A549 (cell line): ENCODE measurements at regions not wholly inside any gene's neighbourhood (a gene's known extent, or its start where the extent isn't known, plus 50 kb on each side); places are given as distances from the start of the nearest gene placed in this dataset.

Experiments used
- ATAC-seq, 2 experiments: fragments of 200-7000 bp in 1 of 2; fragments of >200 bp in 1 of 2; cut with Nextera tagmentation in 1 of 2; cut with Tn5 transposase in 1 of 2; 3 replicates each; pipeline versions ENCODE4 v1.8.0 to v1.9.1; 2018 to 2020; ENCODE audit warnings: mild to moderate bottlenecking in 1 of 2, moderate library complexity in 1 of 2
- CTCF ChIA-PET: fragments of 300-600 bp; sonication (Branson Sonifier 250); formaldehyde crosslinking; extraction: SDS; loops from one replicate; lab custom pipeline; 2021; ENCODE audit warnings: antibody characterized with exemption, inconsistent platforms; lab: Yijun Ruan, JAX
- POLR2A ChIA-PET: fragments of 350-600 bp; formaldehyde crosslinking; extraction: SDS; loops from one replicate; lab custom pipeline; 2021; ENCODE audit warnings: antibody characterized with exemption, inconsistent platforms; lab: Yijun Ruan, JAX
- DNase-seq, 2 experiments: peaks; one replicate each; pipeline versions ENCODE4 v3.0.0 to v3.0.0-alpha.2; 2011 to 2016; ENCODE audit warnings: low read depth in 1 of 2, low spot score in 1 of 2
- FAIRE-seq: peaks from 2 replicates; lab custom pipeline; 2011; peaks lifted over from hg19 to GRCh38; lab: Jason Lieb, UNC
- H3K27ac ChIP-seq, 2 experiments: fragments of >200 bp; sonication (Bioruptor Twin); formaldehyde crosslinking; 3 replicates each; pipeline ENCODE4 v1.5.1; 2016 to 2017
- H3K4me1 ChIP-seq: fragments of >200 bp; sonication (Bioruptor Twin); formaldehyde crosslinking; 3 replicates; pipeline ENCODE4 v1.6.1; 2016
- H3K4me2 ChIP-seq: fragments of >200 bp; sonication (Bioruptor Twin); formaldehyde crosslinking; 3 replicates; pipeline ENCODE4 v1.6.1; 2016
- H3K4me3 ChIP-seq: fragments of >200 bp; sonication (Bioruptor Twin); formaldehyde crosslinking; 3 replicates; pipeline ENCODE4 v1.5.1; 2016
- H3K9me3 ChIP-seq: fragments of >200 bp; sonication (Bioruptor Twin); formaldehyde crosslinking; 3 replicates; pipeline ENCODE4 v1.6.1; 2016
- CTCF ChIP-seq: fragments of >200 bp; sonication (Bioruptor Twin); formaldehyde crosslinking; IDR thresholded peaks from 3 replicates; pipeline ENCODE4 v1.5.1; 2016
- EHMT2 ChIP-seq: fragments of 200-600 bp; sonication (generic); IDR thresholded peaks from 2 replicates; pipeline ENCODE4 v1.6.1; 2016; ENCODE audit warnings: antibody characterized with exemption, low read depth, mild to moderate bottlenecking, moderate library complexity
- EP300 ChIP-seq, 2 experiments: fragments of >200 bp; sonication (Bioruptor Twin); formaldehyde crosslinking; IDR thresholded peaks; 2 replicates in 1 of 2; 3 replicates in 1 of 2; pipeline ENCODE4 v1.6.1; 2016 to 2017
- ESRRA ChIP-seq: fragments of 150-350 bp; IDR thresholded peaks from 2 replicates; pipeline ENCODE4 v1.6.1; 2014; ENCODE audit warnings: mild to moderate bottlenecking, low read length, borderline replicate concordance
- FOSL2 ChIP-seq, 2 experiments: fragments of 450-650 bp in 1 of 2; fragments of >200 bp in 1 of 2; sonication (Bioruptor Twin) in 1 of 2; formaldehyde crosslinking; IDR thresholded peaks; 2 replicates each; pipeline versions ENCODE4 v1.5.0 to v1.6.1; 2016 to 2020; ENCODE audit warnings: mild to moderate bottlenecking in 1 of 2, moderate library complexity in 1 of 2
- FOXS1 ChIP-seq: fragments of 250-450 bp; sonication (Bioruptor Pico); IDR thresholded peaks from 2 replicates; pipeline ENCODE4 v1.5.0; 2020; ENCODE audit warnings: mild to moderate bottlenecking, moderate library complexity
- HOXB5 ChIP-seq: fragments of 250-450 bp; sonication (Bioruptor Pico); IDR thresholded peaks from 2 replicates; pipeline ENCODE4 v1.5.0; 2020; ENCODE audit warnings: mild to moderate bottlenecking, moderate library complexity
- KDM1A ChIP-seq: fragments of 200-600 bp; sonication (generic); IDR thresholded peaks from 2 replicates; pipeline ENCODE4 v1.6.1; 2016; ENCODE audit warnings: low read depth, mild to moderate bottlenecking
- PBX3 ChIP-seq: IDR thresholded peaks from 2 replicates; pipeline ENCODE4 v1.6.1; 2012
- RAD21 ChIP-seq, 2 experiments: fragments of >200 bp in 1 of 2; sonication (Bioruptor Twin) in 1 of 2; formaldehyde crosslinking in 1 of 2; IDR thresholded peaks in 1 of 2; conservative IDR thresholded peaks in 1 of 2; 2 replicates in 1 of 2; 3 replicates in 1 of 2; pipeline ENCODE4 v1.6.1; 2012 to 2018; ENCODE audit warnings: inconsistent platforms in 1 of 2
- REST ChIP-seq: fragments of 200-600 bp; sonication (generic); IDR thresholded peaks from 2 replicates; pipeline ENCODE4 v1.6.1; 2016; ENCODE audit warnings: antibody characterized with exemption, mild to moderate bottlenecking, moderate library complexity
- SMC3 ChIP-seq: fragments of >200 bp; sonication (Bioruptor Twin); formaldehyde crosslinking; IDR thresholded peaks from 3 replicates; pipeline ENCODE4 v1.6.1; 2018; ENCODE audit warnings: inconsistent platforms
- TP53 ChIP-seq: fragments of 250-450 bp; sonication (Bioruptor Pico); IDR thresholded peaks from 2 replicates; pipeline ENCODE4 v1.5.0; 2021; ENCODE audit warnings: mild to moderate bottlenecking, moderate library complexity
- USF2 ChIP-seq: fragments of 450-650 bp; IDR thresholded peaks from 2 replicates; pipeline ENCODE4 v1.6.1; 2014; ENCODE audit warnings: antibody characterized with exemption
- ZSCAN20 ChIP-seq: fragments of 250-450 bp; sonication (Bioruptor Pico); IDR thresholded peaks from 2 replicates; pipeline ENCODE4 v1.8.0; 2022; ENCODE audit warnings: mild to moderate bottlenecking, moderate library complexity
- WGBS: methylation state at CpG from one replicate; pipeline ENCODE4 v1.1.6; 2017; ENCODE audit errors: missing lambda C conversion rate; 5-methylcytosine and 5-hydroxymethylcytosine counted together

GRCh38 chr6:74409447-74409846 lies 713.4 kb downstream of the CD109 start:
- H3K27ac ChIP-seq, result no peak overlapping the region
- no peak overlapping the region for H3K4me3 ChIP-seq
- TF ChIP-seq HOXB5 (CRISPR knock-in tag) (no peak), RAD21 (conservative IDR thresholded peaks at IDR 0.05 in 1 of 2, IDR thresholded peaks at IDR 0.05 in 1 of 2) (peak; percentile 85 to 91), SMC3 (peak; percentile 90), FOSL2 (IDR thresholded peaks at IDR 0.05) (no peak), FOSL2 (CRISPR knock-in tag; IDR thresholded peaks at IDR 0.05) (peak; percentile 31; the same call in 1 of the 2 replicates), CTCF (peak; percentile 67), ESRRA (no peak)
- no peak overlapping the region for H3K4me2 ChIP-seq
- H3K4me1 ChIP-seq, result no peaks in the 10 kb centered on the region
- 0% methylated on average over 1 of the region's 1 CpG for WGBS
- ChIA-PET CTCF (interaction anchor here (0.6 to 3.0 kb wide), 23 partner anchors 10 to 801 kb away, joined by 3 to 54 read pairs (median 4); partner anchors contain the start of gene COL12A1), POLR2A (interaction anchor here (1.4 kb wide), 1 partner anchor 795 kb away, joined by 4 read pairs; no protein-coding TSS in a partner anchor)
- ATAC-seq (peak; percentile 68 to 74; a peak in 5 of 6 replicates), FAIRE-seq (no peak), DNase-seq (peak; percentile 0 to 55)
- no peaks in the 10 kb centered on the region for H3K9me3 ChIP-seq

GRCh38 chr6:74408844-74409243 lies 712.8 kb downstream of the CD109 start:
- 42% methylated on average over 1 of the region's 1 CpG for WGBS
- no peak overlapping the region for H3K4me3 ChIP-seq
- no peaks in the 10 kb centered on the region for H3K9me3 ChIP-seq
- no peaks in the 10 kb centered on the region for H3K4me1 ChIP-seq
- ATAC-seq, result no peak
- no peak overlapping the region for H3K4me2 ChIP-seq
- no peak overlapping the region for H3K27ac ChIP-seq
- no peak for DNase-seq
- ChIA-PET CTCF (interaction anchor here (0.6 to 3.0 kb wide), 21 partner anchors 10 to 802 kb away, joined by 3 to 54 read pairs (median 4); partner anchors contain the start of gene COL12A1), POLR2A (interaction anchor here (1.4 kb wide), 1 partner anchor 796 kb away, joined by 4 read pairs; no protein-coding TSS in a partner anchor)
- no peak for FAIRE-seq
- TF ChIP-seq KDM1A (no peak), TP53 (CRISPR knock-in tag) (no peak), EHMT2 (no peak), FOXS1 (CRISPR knock-in tag) (no peak), ZSCAN20 (CRISPR knock-in tag) (no peak), REST (no peak), PBX3 (no peak), EP300 (IDR thresholded peaks at IDR 0.05) (no peak), USF2 (no peak)
